ENCODE measurements at regions not wholly inside any gene's neighbourhood (a gene's known extent, or its start where the extent isn't known, plus 50 kb on each side); places are given as distances from the start of the nearest gene placed in this dataset.

- no peaks in the 10 kb centered on the region for H3K9me3 Mint-ChIP-seq (ENCODE audit: unreplicated experiment)
- peaks cover 4% of the 10 kb centered on the region for H3K27me3 Mint-ChIP-seq (ENCODE audit: unreplicated experiment)
- TF ChIP-seq CTCF (IDR thresholded peaks at IDR 0.05; ENCODE audit: unreplicated experiment) = no peak
- H3K4me3 Mint-ChIP-seq (ENCODE audit: unreplicated experiment) = no peak overlapping the region
- H3K36me3 Mint-ChIP-seq (ENCODE audit: low read depth, unreplicated experiment) = no peaks in the 10 kb centered on the region
- H3K4me1 Mint-ChIP-seq (ENCODE audit: unreplicated experiment) = peaks cover 11% of the 10 kb centered on the region
- no peak for DNase-seq (ENCODE audit: low spot score)
- no peak overlapping the region for H3K27ac Mint-ChIP-seq (ENCODE audit: unreplicated experiment)
Observed at GRCh38 chr2:217060951-217061547, 201.2 kb upstream of the TNP1 start.

- H3K4me3 Mint-ChIP-seq (ENCODE audit: unreplicated experiment) = no peak overlapping the region
- peaks cover 4% of the 10 kb centered on the region for H3K27me3 Mint-ChIP-seq (ENCODE audit: unreplicated experiment)
- no peak for TF ChIP-seq CTCF (IDR thresholded peaks at IDR 0.05; ENCODE audit: unreplicated experiment)
- DNase-seq (ENCODE audit: low spot score) = no peak
- H3K9me3 Mint-ChIP-seq (ENCODE audit: unreplicated experiment) = no peaks in the 10 kb centered on the region
- H3K36me3 Mint-ChIP-seq (ENCODE audit: low read depth, unreplicated experiment) = no peaks in the 10 kb centered on the region
- peaks cover 11% of the 10 kb centered on the region for H3K4me1 Mint-ChIP-seq (ENCODE audit: unreplicated experiment)
- no peak overlapping the region for H3K27ac Mint-ChIP-seq (ENCODE audit: unreplicated experiment)
Observed at GRCh38 chr2:217060516-217060915, 200.7 kb upstream of the TNP1 start.

- DNase-seq (ENCODE audit: low spot score) = no peak
- Mint-ChIP-seq H3K4me3 (ENCODE audit: unreplicated experiment) (no peak overlapping the region), H3K9me3 (ENCODE audit: unreplicated experiment) (no peaks in the 10 kb centered on the region), H3K36me3 (ENCODE audit: low read depth, unreplicated experiment) (no peaks in the 10 kb centered on the region), H3K4me1 (ENCODE audit: unreplicated experiment) (peaks cover 6% of the 10 kb centered on the region), H3K27ac (ENCODE audit: unreplicated experiment) (no peak overlapping the region), H3K27me3 (ENCODE audit: unreplicated experiment) (peaks cover 4% of the 10 kb centered on the region)
- no peak for TF ChIP-seq CTCF (IDR thresholded peaks at IDR 0.05; ENCODE audit: unreplicated experiment)
Observed at GRCh38 chr2:217058791-217059755, 199.2 kb upstream of the TNP1 start.

GRCh38 chr2:217057773-217058172 is 197.9 kb upstream of the TNP1 start:
- no peak overlapping the region for H3K27ac Mint-ChIP-seq (ENCODE audit: unreplicated experiment)

More at GRCh38 chr2:217057773-217058172, 197.9 kb upstream of the TNP1 start:
- Mint-ChIP-seq H3K4me3 (ENCODE audit: unreplicated experiment) (no peak overlapping the region), H3K9me3 (ENCODE audit: unreplicated experiment) (no peaks in the 10 kb centered on the region), H3K27me3 (ENCODE audit: unreplicated experiment) (peaks cover 2% of the 10 kb centered on the region), H3K36me3 (ENCODE audit: low read depth, unreplicated experiment) (no peaks in the 10 kb centered on the region), H3K4me1 (ENCODE audit: unreplicated experiment) (no peaks in the 10 kb centered on the region)
- no peak for DNase-seq (ENCODE audit: low spot score)
- no peak for TF ChIP-seq CTCF (IDR thresholded peaks at IDR 0.05; ENCODE audit: unreplicated experiment)
